Right lobe of liver (tissue), 4 donors: ENCODE measurements at regions not wholly inside any gene's neighbourhood (a gene's known extent, or its start where the extent isn't known, plus 50 kb on each side); places are given as distances from the start of the nearest gene placed in this dataset.
"Not testable (repeated sequence)": the region's sequence is repeated elsewhere in the genome, so short reads cannot be mapped to it uniquely, and the experiment has no call there.

Experiments
- POLR2A ChIP-seq: fragments of 450-650 bp; IDR thresholded peaks from one replicate; pipeline ENCODE4 v1.6.1; 2017; ENCODE audit warnings: antibody characterized with exemption, mild to moderate bottlenecking
- TF ChIP-seq, protein P1 (sequence below), 4 donors: fragments of 200-600 bp in 3 of 4; fragments of 450-650 bp in 1 of 4; IDR thresholded peaks; one replicate each; pipeline versions ENCODE4 v1.5.1 to v1.8.0; 2016 to 2022; ENCODE audit warnings: antibody characterized with exemption in 4 of 4, mild to moderate bottlenecking in 2 of 4
- donor health status: DM: no; HTN: no; CAD: no.
- donor health status: DM: no; HTN: no; CAD: no.
- donor health status: DM: no; HTN: yes; CAD: no.

DNA sequence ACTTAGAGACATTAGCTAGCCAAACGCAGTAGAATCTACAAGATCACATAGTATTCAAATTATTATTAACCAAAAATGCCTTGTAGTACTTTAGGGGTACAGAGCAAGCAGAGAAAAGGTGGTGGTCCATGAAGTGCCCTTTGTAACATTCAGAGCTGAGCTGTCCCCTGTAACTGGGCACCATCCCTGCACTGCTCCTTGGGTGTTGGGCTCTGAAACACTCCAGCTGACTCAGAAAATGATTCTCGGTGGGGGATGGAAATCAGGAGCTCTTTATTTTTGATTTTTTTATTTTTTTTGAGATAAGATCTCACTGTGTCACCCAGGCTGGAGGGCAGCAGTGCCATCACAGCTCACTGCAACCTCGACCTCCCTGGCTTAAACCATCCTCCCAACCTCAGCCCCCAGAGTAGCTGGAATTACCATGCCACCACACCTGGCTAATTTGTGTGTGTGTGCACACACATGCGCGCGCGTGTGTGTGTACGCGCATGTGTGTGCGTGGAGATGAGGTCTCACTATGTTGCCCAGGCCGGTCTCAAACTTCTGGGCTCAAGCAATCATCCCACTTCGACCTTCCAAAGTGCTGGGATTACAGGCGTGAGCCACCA is 342.6 kb downstream of the BCL2L11 start:
- TF ChIP-seq, protein P1, sequence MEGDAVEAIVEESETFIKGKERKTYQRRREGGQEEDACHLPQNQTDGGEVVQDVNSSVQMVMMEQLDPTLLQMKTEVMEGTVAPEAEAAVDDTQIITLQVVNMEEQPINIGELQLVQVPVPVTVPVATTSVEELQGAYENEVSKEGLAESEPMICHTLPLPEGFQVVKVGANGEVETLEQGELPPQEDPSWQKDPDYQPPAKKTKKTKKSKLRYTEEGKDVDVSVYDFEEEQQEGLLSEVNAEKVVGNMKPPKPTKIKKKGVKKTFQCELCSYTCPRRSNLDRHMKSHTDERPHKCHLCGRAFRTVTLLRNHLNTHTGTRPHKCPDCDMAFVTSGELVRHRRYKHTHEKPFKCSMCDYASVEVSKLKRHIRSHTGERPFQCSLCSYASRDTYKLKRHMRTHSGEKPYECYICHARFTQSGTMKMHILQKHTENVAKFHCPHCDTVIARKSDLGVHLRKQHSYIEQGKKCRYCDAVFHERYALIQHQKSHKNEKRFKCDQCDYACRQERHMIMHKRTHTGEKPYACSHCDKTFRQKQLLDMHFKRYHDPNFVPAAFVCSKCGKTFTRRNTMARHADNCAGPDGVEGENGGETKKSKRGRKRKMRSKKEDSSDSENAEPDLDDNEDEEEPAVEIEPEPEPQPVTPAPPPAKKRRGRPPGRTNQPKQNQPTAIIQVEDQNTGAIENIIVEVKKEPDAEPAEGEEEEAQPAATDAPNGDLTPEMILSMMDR (IDR thresholded peaks at IDR 0.05): not testable (repeated sequence)
- not testable (repeated sequence) for TF ChIP-seq POLR2A
